ENCODE measurements at regions not wholly inside any gene's neighbourhood (a gene's known extent, or its start where the extent isn't known, plus 50 kb on each side); places are given as distances from the start of the nearest gene placed in this dataset.

GRCh38 chr2:100741880-100742276, 78.1 kb upstream of the NPAS2 start:
- no peaks in the 10 kb centered on the region for H3K36me3 ChIP-seq (ENCODE audit: control insufficient read depth in 4 of 4, insufficient read depth in 4 of 4, low read length in 4 of 4)
- H3K9ac ChIP-seq (ENCODE audit: insufficient read depth in 1 of 2, low read length in 2 of 2), result no peak overlapping the region
- DNase-seq, result no peak
- H3K27ac ChIP-seq (ENCODE audit: low read depth in 1 of 2, low read length in 1 of 2), result no peak overlapping the region
- H3K4me1 ChIP-seq (ENCODE audit: control insufficient read depth in 5 of 5, insufficient read depth in 5 of 5, low read length in 5 of 5), result peaks cover 0 to 17% (median 0%) of the 10 kb centered on the region in 5 donors
- no peaks in the 10 kb centered on the region for H3K9me3 ChIP-seq (ENCODE audit: control insufficient read depth in 4 of 4, insufficient read depth in 3 of 4, low read length in 3 of 4)
- H3K4me3 ChIP-seq, result no peak overlapping the region
- TF ChIP-seq CTCF (IDR thresholded peaks at IDR 0.05; ENCODE audit: control extremely low read depth, extremely low read depth), result no peak
- no peaks in the 10 kb centered on the region for H3K27me3 ChIP-seq (ENCODE audit: control insufficient read depth in 3 of 3, insufficient read depth in 3 of 3, low read length in 2 of 3)
- ATAC-seq (ENCODE audit: insufficient read depth, low FRiP score), result no peak
- WGBS, 2 donors, result 90 to 91% methylated on average over 1 of the region's 1 CpG

DNA sequence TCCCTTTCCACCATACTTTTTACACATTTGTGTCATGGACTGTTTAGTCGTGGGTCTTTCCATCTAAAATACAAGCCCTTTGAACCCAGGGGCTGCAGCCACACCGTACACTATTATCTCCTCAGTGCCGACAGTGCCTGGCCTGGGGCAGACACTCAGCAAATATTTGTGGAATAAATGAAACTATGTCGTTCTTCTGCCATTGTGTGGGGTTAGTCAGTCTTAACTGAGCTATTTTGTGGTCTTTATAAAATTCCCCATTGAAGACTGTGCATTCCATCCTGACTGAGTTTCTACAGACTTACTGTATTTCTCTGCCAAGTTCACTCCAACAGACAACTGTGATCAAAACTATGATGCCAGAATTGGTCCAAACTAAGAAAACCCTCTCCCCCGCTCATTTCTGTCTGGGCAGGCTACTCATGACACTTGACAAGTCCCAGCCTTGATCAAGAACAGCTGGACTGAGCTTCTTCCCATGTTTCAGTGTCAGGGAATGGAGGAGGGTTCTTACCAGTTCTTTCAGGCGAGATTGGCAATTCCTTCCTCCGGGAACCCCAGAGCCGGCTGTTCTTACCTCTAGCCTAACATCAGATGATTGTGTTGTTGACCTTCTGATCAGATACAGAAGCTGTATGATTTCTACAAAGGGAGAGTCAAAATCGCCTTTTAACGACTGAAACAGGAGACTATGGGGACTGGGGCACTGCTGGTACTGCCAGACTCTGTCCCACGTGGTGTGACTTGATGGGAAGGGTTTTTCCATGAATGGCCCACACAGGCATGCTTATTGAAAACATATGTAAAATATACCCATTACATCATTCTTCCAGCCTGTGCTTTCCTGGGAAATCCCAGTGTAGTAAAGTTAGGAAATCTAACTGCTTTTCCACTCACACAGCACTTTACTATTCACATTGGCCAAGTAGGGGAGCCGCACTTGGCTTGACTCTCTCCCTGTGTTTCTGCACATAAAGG, 77.4 kb upstream of the NPAS2 start:
- Histone ChIP-seq H3K36me3 (ENCODE audit: control insufficient read depth in 4 of 4, insufficient read depth in 4 of 4, low read length in 4 of 4) (no peaks in the 10 kb centered on the region), H3K9ac (ENCODE audit: insufficient read depth in 1 of 2, low read length in 2 of 2) (peak overlapping the region in 1 of 2 donors; percentile 20)
- WGBS, 2 donors, result 70 to 81% methylated on average over 12 of the region's 12 CpGs

GRCh38 chr2:100743741-100744140, 76.2 kb upstream of the NPAS2 start:
- 45% methylated on average over 5 of the region's 5 CpGs for WGBS, 2 donors
- Histone ChIP-seq H3K4me1 (ENCODE audit: control insufficient read depth in 5 of 5, insufficient read depth in 5 of 5, low read length in 5 of 5) (peaks cover 0 to 17% (median 0%) of the 10 kb centered on the region in 5 donors), H3K36me3 (ENCODE audit: control insufficient read depth in 4 of 4, insufficient read depth in 4 of 4, low read length in 4 of 4) (no peaks in the 10 kb centered on the region), H3K4me3 (no peak overlapping the region), H3K27me3 (ENCODE audit: control insufficient read depth in 3 of 3, insufficient read depth in 3 of 3, low read length in 2 of 3) (no peaks in the 10 kb centered on the region), H3K9ac (ENCODE audit: insufficient read depth in 1 of 2, low read length in 2 of 2) (no peak overlapping the region), H3K27ac (ENCODE audit: low read depth in 1 of 2, low read length in 1 of 2) (no peak overlapping the region), H3K9me3 (ENCODE audit: control insufficient read depth in 4 of 4, insufficient read depth in 3 of 4, low read length in 3 of 4) (no peaks in the 10 kb centered on the region)
- DNase-seq, result peak in 2 of 3 donors; percentile 11 to 22
- no peak for TF ChIP-seq CTCF (IDR thresholded peaks at IDR 0.05; ENCODE audit: control extremely low read depth, extremely low read depth)
- ATAC-seq (ENCODE audit: insufficient read depth, low FRiP score), result no peak

More for the DNA sequence above, 77.4 kb upstream of the NPAS2 start:
- peak; percentile 83 to 96 (median 95) for DNase-seq
- peak; percentile 63 for ATAC-seq (ENCODE audit: insufficient read depth, low FRiP score)
- Histone ChIP-seq H3K4me3 (no peak overlapping the region), H3K9me3 (ENCODE audit: control insufficient read depth in 4 of 4, insufficient read depth in 3 of 4, low read length in 3 of 4) (no peaks in the 10 kb centered on the region), H3K27me3 (ENCODE audit: control insufficient read depth in 3 of 3, insufficient read depth in 3 of 3, low read length in 2 of 3) (no peaks in the 10 kb centered on the region), H3K4me1 (ENCODE audit: control insufficient read depth in 5 of 5, insufficient read depth in 5 of 5, low read length in 5 of 5) (peaks cover 0 to 17% (median 0%) of the 10 kb centered on the region in 5 donors), H3K27ac (ENCODE audit: low read depth in 1 of 2, low read length in 1 of 2) (peak overlapping the region in 1 of 2 donors; percentile 71)
- no peak for TF ChIP-seq CTCF (IDR thresholded peaks at IDR 0.05; ENCODE audit: control extremely low read depth, extremely low read depth)

All from lung (tissue), 11 donors.